Endothelial cell of umbilical vein (primary cell): ENCODE measurements at regions not wholly inside any gene's neighbourhood (a gene's known extent, or its start where the extent isn't known, plus 50 kb on each side); places are given as distances from the start of the nearest gene placed in this dataset.

Experiments
- BruUV-seq: library from RNA; stranded (reverse); fragments of 400-500 nt; replicated peaks from 2 replicates; lab custom pipeline; 2021; lab: Mats Ljungman, UMichigan
- CTCF ChIA-PET: fragments of 300-600, 350-600 bp; sonication (Branson Sonifier 250); formaldehyde crosslinking; loops from one replicate; lab custom pipeline; 2021; ENCODE audit warnings: antibody characterized with exemption, inconsistent platforms; lab: Charles Lee
- POLR2A ChIA-PET: fragments of 300-600, 350-600 bp; sonication (Branson Sonifier 250); formaldehyde crosslinking; loops from one replicate; lab custom pipeline; 2021; ENCODE audit warnings: antibody characterized with exemption, inconsistent platforms; lab: Charles Lee
- DNase-seq: peaks from one replicate; pipeline ENCODE4 v3.0.0-alpha.2; 2011; ENCODE audit warnings: low read depth, low spot score
- FAIRE-seq: peaks from 2 replicates; lab custom pipeline; 2011; peaks lifted over from hg19 to GRCh38; lab: Jason Lieb, UNC
- H2AFZ ChIP-seq: 2 replicates; pipeline ENCODE4 v1.6.0; 2012; ENCODE audit warnings: low read depth, low read length, control low read depth, inconsistent platforms
- H3K27ac ChIP-seq: 2 replicates; pipeline ENCODE4 v1.5.1; 2011; ENCODE audit warnings: low read depth, mild to moderate bottlenecking, control low read depth, low read length, moderate library complexity; ENCODE audit not compliant: insufficient read depth
- H3K27me3 ChIP-seq, 2 experiments: 2 replicates each; pipeline versions ENCODE4 v1.6.0 to v1.6.1; 2011; ENCODE audit warnings: low read length in 2 of 2, mixed read lengths in 1 of 2; ENCODE audit not compliant: control insufficient read depth in 2 of 2, insufficient read depth in 2 of 2
- H3K36me3 ChIP-seq, 2 experiments: 2 replicates in 1 of 2; 3 replicates in 1 of 2; pipeline ENCODE4 v1.5.1; 2011; ENCODE audit warnings: low read length in 2 of 2, mild to moderate bottlenecking in 1 of 2, moderate library complexity in 1 of 2; ENCODE audit not compliant: control insufficient read depth in 2 of 2, insufficient read depth in 2 of 2; ENCODE audit errors: extremely low read depth in 1 of 2
- H3K4me1 ChIP-seq: 3 replicates; pipeline ENCODE4 v1.5.1; 2011; ENCODE audit warnings: mild to moderate bottlenecking, low read length; ENCODE audit not compliant: control insufficient read depth, insufficient read depth; ENCODE audit errors: extremely low read depth
- H3K4me2 ChIP-seq: 2 replicates; pipeline ENCODE4 v1.6.1; 2011; ENCODE audit warnings: low read length, control low read depth, mixed read lengths; ENCODE audit not compliant: insufficient read depth
- H3K4me3 ChIP-seq, 3 experiments: fragments of 200-600 bp in 1 of 3; sonication (generic), shearing (Covaris generic) in 1 of 3; replicated peaks in 1 of 3; 2 replicates each; pipeline ENCODE4 v1.5.1; 2011 to 2016; ENCODE audit warnings: control low read depth in 3 of 3, low read length in 3 of 3, mild to moderate bottlenecking in 2 of 3, inconsistent platforms in 1 of 3, low read depth in 1 of 3, moderate library complexity in 1 of 3; ENCODE audit not compliant: insufficient read depth in 1 of 3
- H3K79me2 ChIP-seq: 2 replicates; pipeline ENCODE4 v1.6.0; 2012; ENCODE audit warnings: low read length, inconsistent platforms; ENCODE audit not compliant: control insufficient read depth, insufficient read depth
- H3K9ac ChIP-seq: replicated peaks from 2 replicates; pipeline ENCODE3; 2011; ENCODE audit warnings: low read length, control low read depth; ENCODE audit not compliant: insufficient read depth; ENCODE audit errors: extremely low read depth
- H3K9me1 ChIP-seq: replicated peaks from 3 replicates; pipeline ENCODE4 v1.6.0; 2011; ENCODE audit warnings: mild to moderate bottlenecking, low read length; ENCODE audit not compliant: control insufficient read depth, insufficient read depth; ENCODE audit errors: extremely low read depth
- H3K9me3 ChIP-seq: replicated peaks from 2 replicates; pipeline ENCODE4 v1.5.1; 2012; ENCODE audit warnings: low read length, inconsistent platforms; ENCODE audit not compliant: control insufficient read depth, insufficient read depth
- H4K20me1 ChIP-seq: replicated peaks from 2 replicates; pipeline ENCODE3; 2011; ENCODE audit warnings: mild to moderate bottlenecking, low read length; ENCODE audit not compliant: control insufficient read depth, insufficient read depth; ENCODE audit errors: extremely low read depth
- CTCF ChIP-seq, 2 donors: IDR thresholded peaks; 1 replicate in 1 of 2; 2 replicates in 1 of 2; pipeline ENCODE4 v1.5.1; 2011; ENCODE audit warnings: low read length in 2 of 2, mild to moderate bottlenecking in 2 of 2, moderate library complexity in 2 of 2, control low read depth in 1 of 2, inconsistent platforms in 1 of 2, low read depth in 1 of 2; ENCODE audit not compliant: insufficient read depth in 1 of 2; ENCODE audit errors: extremely low read depth in 1 of 2
- EZH2 ChIP-seq: IDR thresholded peaks from 2 replicates; pipeline ENCODE4 v1.6.1; 2012; ENCODE audit warnings: borderline replicate concordance, low read depth, mild to moderate bottlenecking, moderate library complexity, low read length, inconsistent platforms; ENCODE audit not compliant: severe bottlenecking
- FOS ChIP-seq: IDR thresholded peaks from 2 replicates; pipeline ENCODE4 v1.6.1; 2011; ENCODE audit warnings: mild to moderate bottlenecking, low read length, moderate library complexity, borderline replicate concordance; ENCODE audit not compliant: insufficient read depth
- GATA2 ChIP-seq: IDR thresholded peaks from 2 replicates; pipeline ENCODE4 v1.7.0; 2011; ENCODE audit warnings: low read depth, mild to moderate bottlenecking, moderate library complexity, mixed read lengths, low read length; ENCODE audit not compliant: insufficient read length, insufficient read depth
- JUN ChIP-seq: IDR thresholded peaks from 2 replicates; pipeline ENCODE4 v1.6.1; 2011; ENCODE audit warnings: borderline replicate concordance, low read depth; ENCODE audit not compliant: insufficient read length, insufficient read depth
- MAX ChIP-seq: IDR thresholded peaks from 2 replicates; pipeline ENCODE4 v1.6.1; 2011; ENCODE audit not compliant: insufficient read depth, insufficient read length
- MYC ChIP-seq: IDR thresholded peaks from one replicate; pipeline ENCODE4 v1.6.1; 2011; ENCODE audit warnings: mild to moderate bottlenecking, low read depth, low read length
- POLR2A ChIP-seq: IDR thresholded peaks from 2 replicates; pipeline ENCODE4 v1.6.1; 2012; ENCODE audit warnings: low read depth, mild to moderate bottlenecking, control low read depth, low read length
- POLR2AphosphoS5 ChIP-seq: IDR thresholded peaks from 2 replicates; pipeline ENCODE4 v1.6.1; 2012; ENCODE audit warnings: low read depth, mild to moderate bottlenecking, control low read depth, low read length, moderate library complexity; ENCODE audit not compliant: insufficient read depth
- dilution Hi-C: fragments of 300-500 bp; cut with MboI; formaldehyde crosslinking; loops from one replicate; pipeline ENCODE4 v1.15.0; 2019; ENCODE audit warnings: low sequenced_read_pairs; ENCODE audit not compliant: extremely low pct_ligation_motif_present
- intact Hi-C: fragments of 100-400 bp; cut with micrococcal nuclease; formaldehyde crosslinking; loops from one replicate; pipeline ENCODE4 v1.10.0; 2022

- dilution Hi-C loops (no loop called here), intact Hi-C loops (no loop called here)
- no peaks in the 10 kb centered on the region for H3K4me1 ChIP-seq
- FAIRE-seq: no peak
- H3K9me1 ChIP-seq: no peaks in the 10 kb centered on the region
- no peaks in the 10 kb centered on the region for H3K79me2 ChIP-seq
- ChIA-PET CTCF (no interaction called here), POLR2A (no interaction called here)
- H3K4me3 ChIP-seq: no peak overlapping the region
- no peak for DNase-seq
- no peaks in the 10 kb centered on the region for H3K36me3 ChIP-seq
- no TSS peak for BruUV-seq
- H3K9me3 ChIP-seq: no peaks in the 10 kb centered on the region
- no peak overlapping the region for H2AFZ ChIP-seq
- no peak overlapping the region for H3K9ac ChIP-seq
- TF ChIP-seq MYC (no peak), POLR2A (no peak), FOS (no peak), EZH2 (no peak), MAX (no peak), GATA2 (no peak), JUN (no peak), POLR2AphosphoS5 (no peak), CTCF (IDR thresholded peaks at IDR 0.05; ENCODE audit: extremely low read depth in 1 of 2, insufficient read depth in 1 of 2, low read depth in 1 of 2, low read length in 2 of 2) (no peak)
- H3K4me2 ChIP-seq: no peak overlapping the region
- no peaks in the 10 kb centered on the region for H3K27me3 ChIP-seq
- no peaks in the 10 kb centered on the region for H4K20me1 ChIP-seq
- H3K27ac ChIP-seq: no peak overlapping the region
Observed at GRCh38 chr10:44510379-44511115, 125.7 kb upstream of the CXCL12 start.
